NB4 (cell line): ENCODE measurements at regions not wholly inside any gene's neighbourhood (a gene's known extent, or its start where the extent isn't known, plus 50 kb on each side); places are given as distances from the start of the nearest gene placed in this dataset.

Experiments used
- DNase-seq: peaks from one replicate; pipeline ENCODE4 v3.0.0; 2010; ENCODE audit warnings: low read depth
- H3K4me3 ChIP-seq: one replicate; pipeline ENCODE4 v1.5.1; 2011; ENCODE audit warnings: mild to moderate bottlenecking, low read depth, low read length, moderate library complexity
- MYC ChIP-seq: IDR thresholded peaks from 2 replicates; pipeline ENCODE4 v1.6.1; 2011; ENCODE audit warnings: low read depth, low read length
- POLR2A ChIP-seq: IDR thresholded peaks from 2 replicates; pipeline ENCODE4 v1.6.1; 2011; ENCODE audit warnings: mild to moderate bottlenecking; ENCODE audit not compliant: insufficient read length; ENCODE audit errors: extremely low read depth
- TF ChIP-seq, protein P1 (sequence below): IDR thresholded peaks from 2 replicates; pipeline ENCODE4 v1.6.1; 2011; ENCODE audit warnings: low read depth, low read length
- TF ChIP-seq, protein P2 (sequence below): IDR thresholded peaks from one replicate; pipeline ENCODE4 v1.5.1; 2012; ENCODE audit warnings: low read depth, low read length

DNA sequence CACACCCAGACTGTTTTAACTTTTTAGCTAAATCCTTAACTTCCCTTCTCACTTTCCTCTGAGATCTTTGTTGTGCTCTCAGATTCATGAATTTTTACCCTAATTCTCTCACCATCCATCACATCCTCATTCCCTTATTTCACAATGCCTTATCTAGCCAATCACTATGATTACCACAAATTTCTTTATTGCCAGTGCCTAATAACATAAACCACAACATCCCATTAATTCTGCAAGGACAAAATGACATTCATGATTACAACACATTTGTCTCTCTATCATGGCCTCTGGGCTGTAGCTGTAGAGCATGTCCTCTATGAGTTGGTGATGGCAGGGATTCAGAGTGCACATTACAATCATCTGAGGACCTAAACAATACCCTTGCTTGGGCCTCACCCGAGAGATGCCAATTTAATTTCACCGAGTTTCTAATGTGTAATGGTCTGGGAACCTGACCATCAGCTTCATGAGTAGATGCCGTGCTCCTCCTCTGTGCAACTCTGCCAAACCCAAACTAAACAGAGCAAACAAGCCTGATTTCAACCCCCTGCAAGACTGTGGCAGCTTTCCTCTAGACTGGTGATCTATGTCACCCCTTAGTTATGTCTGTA lies 99.3 kb downstream of the SPTSSA start:
- peak; percentile 28 for DNase-seq
- H3K4me3 ChIP-seq: no peak overlapping the region
- TF ChIP-seq, protein P1, sequence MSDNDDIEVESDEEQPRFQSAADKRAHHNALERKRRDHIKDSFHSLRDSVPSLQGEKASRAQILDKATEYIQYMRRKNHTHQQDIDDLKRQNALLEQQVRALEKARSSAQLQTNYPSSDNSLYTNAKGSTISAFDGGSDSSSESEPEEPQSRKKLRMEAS: no peak
- TF ChIP-seq MYC (no peak), POLR2A (no peak)
- TF ChIP-seq, protein P2, sequence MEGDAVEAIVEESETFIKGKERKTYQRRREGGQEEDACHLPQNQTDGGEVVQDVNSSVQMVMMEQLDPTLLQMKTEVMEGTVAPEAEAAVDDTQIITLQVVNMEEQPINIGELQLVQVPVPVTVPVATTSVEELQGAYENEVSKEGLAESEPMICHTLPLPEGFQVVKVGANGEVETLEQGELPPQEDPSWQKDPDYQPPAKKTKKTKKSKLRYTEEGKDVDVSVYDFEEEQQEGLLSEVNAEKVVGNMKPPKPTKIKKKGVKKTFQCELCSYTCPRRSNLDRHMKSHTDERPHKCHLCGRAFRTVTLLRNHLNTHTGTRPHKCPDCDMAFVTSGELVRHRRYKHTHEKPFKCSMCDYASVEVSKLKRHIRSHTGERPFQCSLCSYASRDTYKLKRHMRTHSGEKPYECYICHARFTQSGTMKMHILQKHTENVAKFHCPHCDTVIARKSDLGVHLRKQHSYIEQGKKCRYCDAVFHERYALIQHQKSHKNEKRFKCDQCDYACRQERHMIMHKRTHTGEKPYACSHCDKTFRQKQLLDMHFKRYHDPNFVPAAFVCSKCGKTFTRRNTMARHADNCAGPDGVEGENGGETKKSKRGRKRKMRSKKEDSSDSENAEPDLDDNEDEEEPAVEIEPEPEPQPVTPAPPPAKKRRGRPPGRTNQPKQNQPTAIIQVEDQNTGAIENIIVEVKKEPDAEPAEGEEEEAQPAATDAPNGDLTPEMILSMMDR: no peak

- no peak for DNase-seq
- TF ChIP-seq POLR2A (no peak), MYC (no peak)
- TF ChIP-seq, protein P2: no peak
- TF ChIP-seq, protein P1: no peak
- no peak overlapping the region for H3K4me3 ChIP-seq
Measured at GRCh38 chr14:34361504-34362011, 100.5 kb downstream of the SPTSSA start.

- no peak overlapping the region for H3K4me3 ChIP-seq
- TF ChIP-seq, protein P2: no peak
- no peak for TF ChIP-seq POLR2A
- no peak for TF ChIP-seq MYC
- TF ChIP-seq, protein P1: no peak
Measured at GRCh38 chr14:34359420-34360117, 102.5 kb downstream of the SPTSSA start.

GRCh38 chr14:34356264-34356654 lies 105.8 kb downstream of the SPTSSA start:
- TF ChIP-seq MYC: peak; percentile 94
- TF ChIP-seq, protein P2: no peak
- no peak for TF ChIP-seq POLR2A
- TF ChIP-seq, protein P1: peak; percentile 91
- no peak overlapping the region for H3K4me3 ChIP-seq
- DNase-seq: peak; percentile 90

More at GRCh38 chr14:34359420-34360117, 102.5 kb downstream of the SPTSSA start:
- peak; percentile 13 for DNase-seq

- H3K4me3 ChIP-seq: no peak overlapping the region
- DNase-seq: peak; percentile 29
- no peak for TF ChIP-seq POLR2A
Measured at GRCh38 chr14:34355584-34356263, 106.3 kb downstream of the SPTSSA start.

DNA sequence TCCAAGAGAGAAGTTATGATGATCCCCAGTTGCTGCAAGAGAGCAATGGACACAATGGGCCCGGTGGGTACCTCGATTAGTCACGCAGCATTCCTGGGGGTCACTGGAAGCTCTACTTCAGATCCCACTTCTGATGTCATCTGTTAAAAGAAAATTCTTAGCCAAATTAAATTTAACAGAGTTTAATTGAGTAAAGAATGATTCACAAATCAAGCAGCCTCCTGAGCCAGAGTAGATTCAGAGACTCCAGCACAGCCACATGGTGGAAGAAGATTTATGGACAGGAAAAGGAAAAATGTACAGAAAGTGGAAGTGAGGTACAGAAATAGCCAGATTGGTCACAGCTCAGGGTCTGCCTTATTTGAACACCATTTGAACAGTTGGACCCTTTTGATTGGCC lies 107.5 kb downstream of the SPTSSA start:
- no peak overlapping the region for H3K4me3 ChIP-seq
- DNase-seq: no peak
- TF ChIP-seq, protein P2: no peak
- no peak for TF ChIP-seq MYC
- TF ChIP-seq, protein P1: no peak
- no peak for TF ChIP-seq POLR2A
